A673 (cell line): ENCODE measurements at regions not wholly inside any gene's neighbourhood (a gene's known extent, or its start where the extent isn't known, plus 50 kb on each side); places are given as distances from the start of the nearest gene placed in this dataset.

ENCODE experiments used
- EZH2 ChIP-seq: fragments of 200-600 bp; sonication (generic); IDR thresholded peaks from 2 replicates; pipeline ENCODE4 v1.6.1; 2017; ENCODE audit warnings: borderline replicate concordance, low read depth, mild to moderate bottlenecking, mixed read lengths, antibody characterized with exemption, low read length; ENCODE audit not compliant: poor library complexity, severe bottlenecking
- TF ChIP-seq, protein P1 (sequence below): fragments of 300-800, 200-600 bp; sonication (generic); conservative IDR thresholded peaks from 2 replicates; pipeline ENCODE4 v1.5.1; 2017; ENCODE audit warnings: low read depth, mild to moderate bottlenecking, antibody characterized with exemption, low read length, moderate library complexity, mixed read lengths

DNA sequence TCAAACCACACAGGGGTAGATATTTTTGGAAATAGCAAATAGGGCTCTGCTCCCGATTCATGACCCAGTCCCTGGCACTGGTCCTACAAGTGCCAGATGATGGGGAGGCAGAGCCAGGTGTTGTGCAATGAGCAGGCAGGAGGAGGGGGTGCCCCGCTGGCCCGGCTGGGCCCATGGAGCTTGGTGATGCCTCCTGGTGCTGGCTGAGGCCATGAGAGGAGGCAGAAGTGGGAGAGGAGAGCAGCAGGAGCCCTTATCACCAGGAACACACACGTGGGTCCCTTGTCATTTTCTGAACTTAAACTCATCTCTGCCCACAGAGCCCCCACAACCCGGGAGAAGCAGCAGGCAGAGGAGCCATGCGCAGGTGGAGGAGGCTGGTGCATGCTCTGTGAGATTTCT is 90.5 kb upstream of the MAPK4 start:
- TF ChIP-seq, protein P1, sequence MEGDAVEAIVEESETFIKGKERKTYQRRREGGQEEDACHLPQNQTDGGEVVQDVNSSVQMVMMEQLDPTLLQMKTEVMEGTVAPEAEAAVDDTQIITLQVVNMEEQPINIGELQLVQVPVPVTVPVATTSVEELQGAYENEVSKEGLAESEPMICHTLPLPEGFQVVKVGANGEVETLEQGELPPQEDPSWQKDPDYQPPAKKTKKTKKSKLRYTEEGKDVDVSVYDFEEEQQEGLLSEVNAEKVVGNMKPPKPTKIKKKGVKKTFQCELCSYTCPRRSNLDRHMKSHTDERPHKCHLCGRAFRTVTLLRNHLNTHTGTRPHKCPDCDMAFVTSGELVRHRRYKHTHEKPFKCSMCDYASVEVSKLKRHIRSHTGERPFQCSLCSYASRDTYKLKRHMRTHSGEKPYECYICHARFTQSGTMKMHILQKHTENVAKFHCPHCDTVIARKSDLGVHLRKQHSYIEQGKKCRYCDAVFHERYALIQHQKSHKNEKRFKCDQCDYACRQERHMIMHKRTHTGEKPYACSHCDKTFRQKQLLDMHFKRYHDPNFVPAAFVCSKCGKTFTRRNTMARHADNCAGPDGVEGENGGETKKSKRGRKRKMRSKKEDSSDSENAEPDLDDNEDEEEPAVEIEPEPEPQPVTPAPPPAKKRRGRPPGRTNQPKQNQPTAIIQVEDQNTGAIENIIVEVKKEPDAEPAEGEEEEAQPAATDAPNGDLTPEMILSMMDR, result no peak
- no peak for TF ChIP-seq EZH2
